Panc1 (cell line): ENCODE measurements at regions not wholly inside any gene's neighbourhood (a gene's known extent, or its start where the extent isn't known, plus 50 kb on each side); places are given as distances from the start of the nearest gene placed in this dataset.

Source experiments
- ATAC-seq: fragments of 200-7000 bp; cut with Tn5 transposase; 2 replicates; pipeline ENCODE4 v1.9.1; 2020; ENCODE audit warnings: mild to moderate bottlenecking, moderate library complexity
- BruUV-seq: library from RNA; stranded (reverse); fragments of 400-500 nt; replicated peaks from 2 replicates; lab custom pipeline; 2021; lab: Mats Ljungman, UMichigan
- CTCF ChIA-PET: fragments of 300-600 bp; sonication (Branson Sonifier 250); formaldehyde crosslinking; loops from one replicate; lab custom pipeline; 2022; ENCODE audit warnings: antibody characterized with exemption; lab: Charles Lee
- POLR2A ChIA-PET: fragments of 300-600 bp; sonication (Branson Sonifier 250); formaldehyde crosslinking; loops from one replicate; lab custom pipeline; 2022; ENCODE audit warnings: antibody characterized with exemption; lab: Charles Lee
- DNase-seq: peaks from one replicate; pipeline ENCODE4 v3.0.0-alpha.2; 2010; ENCODE audit warnings: low read depth, low spot score
- H3K27ac ChIP-seq: 2 replicates; pipeline ENCODE4 v1.5.1; 2011; ENCODE audit warnings: mild to moderate bottlenecking, low read length, inconsistent platforms
- H3K27me3 ChIP-seq: fragments of 200-500 bp; sonication (Bioruptor generic); 2 replicates; pipeline ENCODE4 v1.6.0; 2014; ENCODE audit warnings: low read length, inconsistent platforms; ENCODE audit not compliant: control insufficient read depth, insufficient read depth
- H3K36me3 ChIP-seq: fragments of 200-500 bp; sonication (Bioruptor generic); 2 replicates; pipeline ENCODE4 v1.5.1; 2014; ENCODE audit warnings: inconsistent platforms, mild to moderate bottlenecking, low read length, moderate library complexity; ENCODE audit not compliant: control insufficient read depth, insufficient read depth
- H3K4me1 ChIP-seq: 2 replicates; pipeline ENCODE4 v1.5.1; 2011; ENCODE audit warnings: inconsistent platforms, mild to moderate bottlenecking, low read length, moderate library complexity; ENCODE audit not compliant: control insufficient read depth, insufficient read depth
- H3K4me3 ChIP-seq, 2 experiments: 2 replicates each; pipeline ENCODE4 v1.5.1; 2011 to 2012; ENCODE audit warnings: low read depth in 2 of 2, low read length in 2 of 2, mild to moderate bottlenecking in 2 of 2, inconsistent platforms in 1 of 2, moderate library complexity in 1 of 2
- H3K9me3 ChIP-seq: fragments of 200-500 bp; sonication (Bioruptor generic); 2 replicates; pipeline ENCODE4 v1.5.1; 2014; ENCODE audit warnings: low read depth, mild to moderate bottlenecking, inconsistent platforms, low read length, moderate library complexity; ENCODE audit not compliant: control insufficient read depth, insufficient read depth
- POLR2AphosphoS5 ChIP-seq: IDR thresholded peaks from 2 replicates; pipeline ENCODE4 v1.6.1; 2012; ENCODE audit warnings: mild to moderate bottlenecking, low read depth, low read length, moderate library complexity
- SIN3A ChIP-seq: IDR thresholded peaks from 2 replicates; pipeline ENCODE4 v1.6.1; 2012; ENCODE audit warnings: low read depth, mild to moderate bottlenecking, low read length, moderate library complexity, borderline replicate concordance; ENCODE audit not compliant: insufficient read depth
- TCF7L2 ChIP-seq: IDR thresholded peaks from 2 replicates; pipeline ENCODE4 v1.6.1; 2011; ENCODE audit warnings: mild to moderate bottlenecking, low read depth, low read length, inconsistent platforms
- in situ Hi-C: cut with HindIII; loops from 2 replicates; pipeline ENCODE4 v1.10.0; 2016; ENCODE audit warnings: low sequenced_read_pairs, low pct_unique_long_range_greater_than_20kb
- intact Hi-C: fragments of 100-400 bp; cut with micrococcal nuclease; formaldehyde crosslinking; loops from one replicate; pipeline ENCODE4 v1.10.0; 2022; ENCODE audit not compliant: unreplicated experiment
- TF ChIP-seq, protein P1 (sequence below), 2 experiments: IDR thresholded peaks; 2 replicates each; pipeline ENCODE4 v1.6.1; 2011 to 2012; ENCODE audit warnings: low read depth in 2 of 2, control low read depth in 1 of 2, low read length in 1 of 2, mild to moderate bottlenecking in 1 of 2, moderate library complexity in 1 of 2; ENCODE audit not compliant: insufficient read depth in 1 of 2

DNA sequence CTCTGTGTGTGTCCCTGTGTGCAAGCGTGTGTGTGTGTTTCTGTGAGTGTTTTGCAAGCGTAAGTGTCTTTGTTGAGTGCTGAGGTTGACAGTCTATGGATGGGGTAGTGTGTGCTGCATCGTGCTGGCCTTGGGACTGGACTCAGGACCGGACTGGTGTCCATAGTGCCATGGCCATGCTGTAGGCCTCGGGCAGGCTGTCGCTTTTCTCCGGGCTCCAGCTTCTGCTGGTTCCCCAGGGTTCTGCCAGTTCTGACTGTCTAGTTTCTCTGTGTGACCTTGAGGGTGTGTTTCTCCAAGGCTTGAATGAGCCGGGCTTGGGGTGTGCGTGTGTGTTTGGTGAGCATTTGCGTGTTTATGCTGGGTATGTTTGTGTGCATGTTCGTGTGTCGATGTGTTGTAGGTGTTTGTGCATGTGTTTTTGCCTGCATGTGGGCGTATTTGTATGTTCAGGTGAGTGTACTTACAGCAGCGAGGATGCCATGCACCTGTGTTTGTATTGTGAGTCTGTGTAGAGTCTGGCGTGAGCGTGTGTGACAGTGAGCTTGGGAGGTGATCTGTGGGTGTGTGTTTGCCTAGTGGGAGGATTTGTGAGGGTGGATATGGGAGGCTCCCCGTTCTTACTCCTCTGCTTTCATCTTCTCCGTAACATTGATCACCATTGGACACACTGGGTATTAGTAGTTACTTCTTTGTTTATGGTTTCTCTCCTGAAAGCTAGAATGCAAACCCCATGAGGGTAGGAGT, 51.7 kb upstream of the POU3F1 start:
- DNase-seq, result no peak
- Histone ChIP-seq H3K27ac (no peak overlapping the region), H3K36me3 (no peaks in the 10 kb centered on the region), H3K4me1 (no peaks in the 10 kb centered on the region), H3K27me3 (no peaks in the 10 kb centered on the region), H3K4me3 (no peak overlapping the region), H3K9me3 (no peaks in the 10 kb centered on the region)
- intact Hi-C loops, result no loop called here
- no TSS peak for BruUV-seq
- CTCF ChIA-PET, result no interaction called here
- in situ Hi-C loops, result no loop called here
- no peak for TF ChIP-seq TCF7L2
- TF ChIP-seq, protein P1, sequence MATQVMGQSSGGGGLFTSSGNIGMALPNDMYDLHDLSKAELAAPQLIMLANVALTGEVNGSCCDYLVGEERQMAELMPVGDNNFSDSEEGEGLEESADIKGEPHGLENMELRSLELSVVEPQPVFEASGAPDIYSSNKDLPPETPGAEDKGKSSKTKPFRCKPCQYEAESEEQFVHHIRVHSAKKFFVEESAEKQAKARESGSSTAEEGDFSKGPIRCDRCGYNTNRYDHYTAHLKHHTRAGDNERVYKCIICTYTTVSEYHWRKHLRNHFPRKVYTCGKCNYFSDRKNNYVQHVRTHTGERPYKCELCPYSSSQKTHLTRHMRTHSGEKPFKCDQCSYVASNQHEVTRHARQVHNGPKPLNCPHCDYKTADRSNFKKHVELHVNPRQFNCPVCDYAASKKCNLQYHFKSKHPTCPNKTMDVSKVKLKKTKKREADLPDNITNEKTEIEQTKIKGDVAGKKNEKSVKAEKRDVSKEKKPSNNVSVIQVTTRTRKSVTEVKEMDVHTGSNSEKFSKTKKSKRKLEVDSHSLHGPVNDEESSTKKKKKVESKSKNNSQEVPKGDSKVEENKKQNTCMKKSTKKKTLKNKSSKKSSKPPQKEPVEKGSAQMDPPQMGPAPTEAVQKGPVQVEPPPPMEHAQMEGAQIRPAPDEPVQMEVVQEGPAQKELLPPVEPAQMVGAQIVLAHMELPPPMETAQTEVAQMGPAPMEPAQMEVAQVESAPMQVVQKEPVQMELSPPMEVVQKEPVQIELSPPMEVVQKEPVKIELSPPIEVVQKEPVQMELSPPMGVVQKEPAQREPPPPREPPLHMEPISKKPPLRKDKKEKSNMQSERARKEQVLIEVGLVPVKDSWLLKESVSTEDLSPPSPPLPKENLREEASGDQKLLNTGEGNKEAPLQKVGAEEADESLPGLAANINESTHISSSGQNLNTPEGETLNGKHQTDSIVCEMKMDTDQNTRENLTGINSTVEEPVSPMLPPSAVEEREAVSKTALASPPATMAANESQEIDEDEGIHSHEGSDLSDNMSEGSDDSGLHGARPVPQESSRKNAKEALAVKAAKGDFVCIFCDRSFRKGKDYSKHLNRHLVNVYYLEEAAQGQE (IDR thresholded peaks at IDR 0.05; ENCODE audit: insufficient read depth in 1 of 2, low read depth in 2 of 2, low read length in 1 of 2), result no peak
- ATAC-seq, result no peak
- POLR2A ChIA-PET, result no interaction called here

DNA sequence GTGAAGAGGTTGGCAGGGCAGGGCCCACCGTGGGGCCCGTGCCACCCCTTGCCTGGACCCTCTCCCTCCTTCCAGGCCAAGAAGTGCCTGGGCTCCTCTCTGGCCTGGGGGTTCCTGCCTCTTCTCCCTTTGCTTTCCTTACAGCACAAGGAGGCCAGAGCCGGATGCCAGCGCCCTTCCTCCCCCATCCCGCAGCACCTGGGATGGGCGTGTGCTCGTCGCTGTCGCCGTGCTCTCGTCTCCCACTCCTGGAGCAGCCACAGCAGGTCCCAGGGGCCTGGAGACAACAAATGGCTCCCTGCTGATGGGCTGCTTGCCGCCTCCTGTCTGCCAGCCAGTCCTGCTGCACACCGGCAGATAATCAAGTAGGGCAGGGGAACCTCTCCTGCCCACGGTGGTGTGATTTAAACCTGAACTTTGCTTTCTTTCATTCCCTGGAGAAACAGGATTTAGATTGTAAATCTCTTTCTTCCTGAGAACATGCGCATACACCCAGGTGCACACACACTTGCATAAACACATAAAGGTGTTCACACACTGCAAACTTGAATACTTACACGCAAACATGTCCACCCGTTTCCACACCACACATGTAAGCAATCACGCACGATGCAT, 50.8 kb upstream of the POU3F1 start:
- DNase-seq (no peak), ATAC-seq (no peak)
- no peaks in the 10 kb centered on the region for H3K9me3 ChIP-seq
- H3K27me3 ChIP-seq, result no peaks in the 10 kb centered on the region
- in situ Hi-C loops (no loop called here), intact Hi-C loops (no loop called here)
- ChIA-PET CTCF (no interaction called here), POLR2A (no interaction called here)
- H3K4me3 ChIP-seq, result no peak overlapping the region
- no peaks in the 10 kb centered on the region for H3K4me1 ChIP-seq
- no peak overlapping the region for H3K27ac ChIP-seq
- TF ChIP-seq POLR2AphosphoS5 (no peak), TCF7L2 (no peak), SIN3A (no peak)
- no peaks in the 10 kb centered on the region for H3K36me3 ChIP-seq
- no TSS peak for BruUV-seq
